HG03060 (cell line): ENCODE measurements at regions not wholly inside any gene's neighbourhood (a gene's known extent, or its start where the extent isn't known, plus 50 kb on each side); places are given as distances from the start of the nearest gene placed in this dataset.
"Not testable (repeated sequence)": the region's sequence is repeated elsewhere in the genome, so short reads cannot be mapped to it uniquely, and the experiment has no call there.

Experiments
- ATAC-seq: cut with Tn5 transposase; IDR thresholded peaks from one replicate; pipeline ENCODE4 v1.9.1; 2021; ENCODE audit warnings: low read depth, moderate number of reproducible peaks; ENCODE audit not compliant: unreplicated experiment

DNA sequence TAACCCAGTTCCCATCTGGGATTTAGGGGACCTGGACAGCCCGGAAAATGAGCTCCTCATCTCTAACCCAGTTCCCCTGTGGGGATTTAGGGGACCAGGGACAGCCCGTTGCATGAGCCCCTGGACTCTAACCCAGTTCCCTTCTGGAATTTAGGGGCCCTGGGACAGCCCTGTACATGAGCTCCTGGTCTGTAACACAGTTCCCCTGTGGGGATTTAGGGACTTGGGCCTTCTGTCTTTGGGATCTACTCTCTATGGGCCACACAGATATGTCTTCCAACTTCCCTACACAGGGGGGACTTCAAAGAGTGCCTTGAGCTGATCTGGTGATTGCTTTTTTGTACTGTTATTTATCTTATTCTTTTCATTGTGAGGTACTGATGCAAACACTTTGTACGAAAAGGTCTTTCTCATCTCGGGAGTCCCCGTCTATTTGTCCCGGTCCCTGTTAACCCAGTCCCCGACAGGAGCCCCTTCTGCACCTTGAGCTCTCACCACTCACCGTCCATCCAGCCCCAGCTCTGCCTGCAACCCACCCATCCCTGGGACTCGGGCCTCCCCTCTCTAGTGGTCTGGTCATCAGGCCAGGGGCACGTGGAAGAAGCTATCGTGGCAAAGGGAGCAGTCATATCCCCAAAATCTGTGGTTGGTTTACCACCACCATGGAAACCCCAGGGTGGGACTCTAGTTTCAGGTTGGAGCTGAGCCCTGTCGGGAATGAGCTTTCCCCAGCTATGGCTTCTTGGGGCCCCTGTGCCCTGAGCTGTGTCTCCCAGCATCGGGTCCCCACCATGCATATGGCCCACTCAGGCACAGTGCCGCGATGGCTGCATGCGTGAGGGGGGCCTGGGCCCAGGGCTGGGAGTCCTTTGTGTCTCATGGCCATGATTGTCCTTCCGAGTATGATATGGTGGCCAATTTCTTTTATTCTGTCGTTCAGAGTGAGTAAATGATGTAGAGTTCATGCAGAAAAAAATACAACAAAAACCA, 270.4 kb upstream of the PLCXD1 start:
- ATAC-seq, result not testable (repeated sequence)

DNA sequence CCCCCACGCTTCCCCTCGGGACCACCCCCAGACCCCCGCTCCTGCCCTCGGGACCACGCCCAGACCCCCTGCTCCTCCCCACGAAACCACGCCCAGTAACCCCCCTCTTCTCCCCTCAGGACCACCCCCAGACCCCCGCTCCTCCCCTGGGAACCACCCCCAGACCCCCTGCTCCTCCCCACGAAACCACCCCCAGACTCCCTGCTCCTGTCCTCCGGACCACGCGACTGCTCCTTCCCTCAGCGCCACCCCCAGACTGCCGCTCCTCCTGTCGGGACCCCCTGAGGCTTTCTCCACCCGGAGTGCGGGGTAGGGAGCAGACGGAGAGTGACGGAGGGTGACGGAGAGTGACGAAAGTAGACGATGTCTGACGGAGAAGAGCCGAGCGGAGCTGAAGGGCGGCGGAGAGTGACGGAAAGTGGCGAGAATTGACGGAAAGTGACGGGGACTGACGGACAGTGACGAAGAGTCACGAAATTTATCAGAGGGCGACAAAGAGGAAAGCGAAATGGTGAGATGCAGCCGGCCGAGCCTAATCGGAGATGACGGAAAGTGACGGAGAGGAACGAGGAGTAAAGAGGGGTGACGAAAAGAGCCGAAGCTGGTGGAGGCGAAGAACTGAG, 267.2 kb upstream of the PLCXD1 start:
- ATAC-seq, result not testable (repeated sequence)

DNA sequence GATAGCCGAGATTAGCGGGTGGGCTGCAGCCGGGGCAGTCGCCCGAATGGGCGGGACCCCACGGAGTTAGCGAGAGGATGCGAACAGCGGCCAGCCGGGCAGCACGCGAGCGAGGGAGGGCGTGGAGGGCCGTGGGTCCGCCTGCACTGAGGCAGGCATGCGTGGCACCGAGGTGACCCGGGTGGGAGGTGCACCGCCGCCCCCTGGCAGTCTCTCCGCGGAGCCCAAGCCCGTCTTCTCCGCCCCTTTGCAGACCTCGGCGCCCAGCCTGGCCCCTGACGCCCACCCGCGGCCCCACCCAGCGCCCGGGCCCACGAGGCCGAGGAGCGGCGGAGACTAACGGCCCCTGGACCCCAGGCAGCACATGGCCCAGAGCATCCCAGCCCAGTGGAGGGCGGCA, 266.7 kb upstream of the PLCXD1 start:
- ATAC-seq, result not testable (repeated sequence)

DNA sequence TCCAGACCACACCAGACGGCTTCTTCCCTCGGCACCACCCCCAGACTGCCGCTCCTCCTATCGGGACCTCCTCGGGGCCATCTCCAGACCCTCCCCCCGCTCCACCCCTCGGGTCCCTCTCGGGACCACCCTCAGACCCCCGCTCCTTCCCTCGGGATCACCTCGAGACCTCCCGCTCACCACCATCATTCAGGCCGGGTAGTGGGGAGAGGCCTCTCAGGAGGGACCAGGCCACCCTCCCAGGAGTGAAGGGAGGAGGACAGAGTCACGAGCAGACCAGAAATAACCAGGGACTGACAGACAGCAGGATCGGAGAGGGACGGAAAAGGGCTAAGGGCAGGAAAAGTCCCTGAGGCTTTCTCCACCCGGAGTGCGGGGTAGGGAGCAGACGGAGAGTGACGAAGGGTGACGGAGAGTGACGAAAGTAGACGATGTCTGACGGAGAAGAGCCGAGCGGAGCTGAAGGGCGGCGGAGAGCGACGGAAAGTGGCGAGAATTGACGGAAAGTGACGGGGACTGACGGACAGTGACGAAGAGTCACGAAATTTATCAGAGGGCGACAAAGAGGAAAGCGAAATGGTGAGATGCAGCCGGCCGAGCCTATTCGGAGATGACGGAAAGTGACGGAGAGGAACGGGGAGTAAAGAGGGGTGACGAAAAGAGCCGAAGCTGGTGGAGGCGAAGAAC, 262.3 kb upstream of the PLCXD1 start:
- peak; percentile 89 for ATAC-seq

DNA sequence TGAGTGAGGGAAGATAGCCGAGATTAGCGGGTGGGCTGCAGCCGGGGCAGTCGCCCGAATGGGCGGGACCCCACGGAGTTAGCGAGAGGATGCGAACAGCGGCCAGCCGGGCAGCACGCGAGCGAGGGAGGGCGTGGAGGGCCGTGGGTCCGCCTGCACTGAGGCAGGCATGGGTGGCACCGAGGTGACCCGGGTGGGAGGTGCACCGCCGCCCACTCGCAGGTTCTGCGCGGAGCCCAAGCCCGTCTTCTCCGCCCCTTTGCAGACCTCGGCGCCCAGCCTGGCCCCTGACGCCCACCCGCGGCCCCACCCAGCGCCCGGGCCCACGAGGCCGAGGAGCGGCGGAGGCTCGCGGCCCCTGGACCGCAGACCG, 261.7 kb upstream of the PLCXD1 start:
- ATAC-seq, result not testable (repeated sequence)

DNA sequence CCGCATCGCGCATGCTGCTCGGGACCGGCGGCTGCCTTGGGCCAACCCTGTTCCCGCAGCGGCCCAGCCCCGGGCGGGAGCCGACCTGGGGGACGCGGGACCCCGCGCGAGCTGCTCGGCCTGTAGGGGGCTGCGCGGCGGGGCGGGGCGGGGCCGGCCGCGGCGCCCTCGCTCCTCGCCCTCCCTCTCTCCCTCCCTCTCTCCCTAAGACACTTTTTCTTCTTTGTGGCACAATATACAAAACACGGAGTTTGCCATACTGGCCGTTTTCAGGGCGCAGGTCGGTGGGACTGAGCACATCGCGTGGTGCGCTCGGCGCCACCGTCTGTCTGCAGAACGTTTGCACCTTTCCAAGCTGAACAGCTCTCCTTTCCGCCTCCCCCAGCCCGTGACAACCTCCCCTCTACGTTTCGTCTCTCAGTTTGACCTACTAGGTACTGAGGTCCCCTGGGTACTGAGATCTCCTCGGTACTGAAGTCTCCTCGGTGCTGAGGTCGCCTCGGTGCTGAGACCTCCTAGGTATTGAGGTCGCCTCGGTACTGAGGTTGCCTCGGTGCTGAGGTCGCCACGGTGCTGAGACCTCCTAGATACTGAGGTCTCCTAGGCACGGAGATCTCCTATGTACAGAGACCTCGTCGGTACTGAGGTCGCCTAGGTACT, 261.1 kb upstream of the PLCXD1 start:
- no peak for ATAC-seq

DNA sequence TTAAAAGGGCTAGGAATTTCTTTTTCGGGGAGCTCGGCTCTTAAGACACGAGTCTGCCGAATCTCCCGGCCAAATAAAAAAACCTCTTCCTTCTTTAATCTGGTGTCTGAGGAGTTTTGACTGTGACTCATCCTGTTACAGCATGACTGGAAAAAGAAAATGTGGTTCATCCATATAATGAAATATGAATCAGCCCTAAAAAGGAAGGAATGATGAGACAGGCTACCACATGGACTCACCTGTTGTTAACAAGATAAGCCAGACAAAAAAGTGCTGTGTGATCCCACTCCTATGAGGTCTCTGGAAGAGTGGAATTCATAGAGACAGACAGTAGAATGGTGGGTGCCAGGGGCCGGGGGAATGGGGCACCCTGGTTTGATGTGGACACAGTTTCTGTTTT, 257.0 kb upstream of the PLCXD1 start:
- ATAC-seq, result not testable (repeated sequence)
